Endodermal cell (in vitro differentiated cells): ENCODE measurements at regions not wholly inside any gene's neighbourhood (a gene's known extent, or its start where the extent isn't known, plus 50 kb on each side); places are given as distances from the start of the nearest gene placed in this dataset.

Experiments
- DNase-seq: peaks from one replicate; pipeline ENCODE4 v3.0.0-alpha.2; 2017
- H3K27ac ChIP-seq: 2 replicates; pipeline ENCODE4 v1.5.1; 2013; ENCODE audit warnings: mild to moderate bottlenecking, low read depth, low read length, moderate library complexity
- H3K27me3 ChIP-seq: 2 replicates; pipeline ENCODE4 v1.6.1; 2013; ENCODE audit warnings: mild to moderate bottlenecking, low read length, moderate library complexity; ENCODE audit not compliant: insufficient read depth, control insufficient read depth, poor library complexity, severe bottlenecking
- H3K36me3 ChIP-seq: 2 replicates; pipeline ENCODE4 v1.7.0; 2013; ENCODE audit warnings: mild to moderate bottlenecking, low read length, moderate library complexity; ENCODE audit not compliant: control insufficient read depth, insufficient read depth
- H3K4me1 ChIP-seq: one replicate; pipeline ENCODE4 v1.7.0; 2013; ENCODE audit warnings: low read length; ENCODE audit not compliant: control insufficient read depth, insufficient read depth
- H3K4me3 ChIP-seq: 2 replicates; pipeline ENCODE4 v1.5.1; 2013; ENCODE audit warnings: mild to moderate bottlenecking, low read length, moderate library complexity
- H3K9ac ChIP-seq: 2 replicates; pipeline ENCODE4 v1.6.1; 2013; ENCODE audit warnings: mild to moderate bottlenecking, low read length, moderate library complexity; ENCODE audit not compliant: poor library complexity, severe bottlenecking; ENCODE audit errors: extremely low read depth
- H3K9me3 ChIP-seq: 2 replicates; pipeline ENCODE4 v1.6.1; 2013; ENCODE audit warnings: mild to moderate bottlenecking, low read length, moderate library complexity; ENCODE audit not compliant: control insufficient read depth
- H3K27ac Mint-ChIP-seq: 2 replicates; pipeline ENCODE4 v1.8.0; 2020; ENCODE audit warnings: mixed read lengths
- H3K27me3 Mint-ChIP-seq: 2 replicates; pipeline ENCODE4 v1.8.0; 2021; ENCODE audit warnings: mild to moderate bottlenecking, mixed read lengths; ENCODE audit not compliant: insufficient read depth
- H3K36me3 Mint-ChIP-seq: 2 replicates; pipeline ENCODE4 v1.8.0; 2020; ENCODE audit warnings: low read depth, mixed read lengths
- H3K4me1 Mint-ChIP-seq: 2 replicates; pipeline ENCODE4 v1.8.0; 2020; ENCODE audit warnings: mixed read lengths
- H3K4me3 Mint-ChIP-seq: 2 replicates; pipeline ENCODE4 v1.8.0; 2020; ENCODE audit warnings: mild to moderate bottlenecking, moderate library complexity, mixed read lengths
- H3K9me3 Mint-ChIP-seq: 2 replicates; pipeline ENCODE4 v1.8.0; 2020; ENCODE audit warnings: mild to moderate bottlenecking, mixed read lengths
- CTCF ChIP-seq: fragments of 200-600 bp; sonication (generic); conservative IDR thresholded peaks from 2 replicates; pipeline ENCODE4 v1.5.0; 2021; ENCODE audit warnings: antibody characterized with exemption, mild to moderate bottlenecking
- WGBS, 2 experiments: methylation state at CpG; one replicate each; pipeline versions ENCODE4 v1.1.5 to v1.1.7; 2013; ENCODE audit warnings: missing lambda C conversion rate in 2 of 2, mixed read lengths in 1 of 2; ENCODE audit not compliant: insufficient coverage in 1 of 2, insufficient read length in 1 of 2; 5-methylcytosine and 5-hydroxymethylcytosine counted together

GRCh38 chr14:48247977-48248376 is 572.6 kb upstream of the MDGA2 start:
- H3K36me3 ChIP-seq, result peaks cover 31% of the 10 kb centered on the region
- Mint-ChIP-seq H3K36me3 (peaks cover 10% of the 10 kb centered on the region), H3K27me3 (no peaks in the 10 kb centered on the region), H3K27ac (peak overlapping the region; percentile 33), H3K4me1 (peaks cover 21% of the 10 kb centered on the region), H3K4me3 (no peak overlapping the region), H3K9me3 (no peaks in the 10 kb centered on the region)
- TF ChIP-seq CTCF, result no peak
- no peak overlapping the region for H3K4me3 ChIP-seq
- DNase-seq, result no peak
- no peaks in the 10 kb centered on the region for H3K4me1 ChIP-seq
- H3K9ac ChIP-seq, result no peak overlapping the region
- H3K27me3 ChIP-seq, result no peaks in the 10 kb centered on the region
- no peak overlapping the region for H3K27ac ChIP-seq
- H3K9me3 ChIP-seq, result no peaks in the 10 kb centered on the region
- WGBS, 2 experiments, result 94 to 100% methylated on average over 1 to 2 of the region's 2 CpGs

GRCh38 chr14:48243900-48244299 is 568.5 kb upstream of the MDGA2 start:
- no peak overlapping the region for H3K4me3 Mint-ChIP-seq
- 92 to 100% methylated on average over 3 of the region's 3 CpGs for WGBS, 2 experiments
- no peaks in the 10 kb centered on the region for H3K27me3 ChIP-seq

GRCh38 chr14:48229091-48229490 is 553.7 kb upstream of the MDGA2 start:
- TF ChIP-seq CTCF, result no peak
- no peak for DNase-seq
- no peaks in the 10 kb centered on the region for H3K36me3 ChIP-seq
- Mint-ChIP-seq H3K27me3 (no peaks in the 10 kb centered on the region), H3K36me3 (no peaks in the 10 kb centered on the region), H3K4me3 (no peak overlapping the region), H3K4me1 (no peaks in the 10 kb centered on the region), H3K9me3 (no peaks in the 10 kb centered on the region), H3K27ac (no peak overlapping the region)
- H3K9ac ChIP-seq, result no peak overlapping the region
- H3K9me3 ChIP-seq, result no peaks in the 10 kb centered on the region
- H3K27ac ChIP-seq, result no peak overlapping the region
- H3K4me3 ChIP-seq, result no peak overlapping the region
- no peaks in the 10 kb centered on the region for H3K4me1 ChIP-seq
- no peaks in the 10 kb centered on the region for H3K27me3 ChIP-seq

More at GRCh38 chr14:48243900-48244299, 568.5 kb upstream of the MDGA2 start:
- Histone ChIP-seq H3K4me3 (no peak overlapping the region), H3K4me1 (no peaks in the 10 kb centered on the region), H3K9ac (no peak overlapping the region), H3K9me3 (no peaks in the 10 kb centered on the region), H3K36me3 (peaks cover 12% of the 10 kb centered on the region), H3K27ac (no peak overlapping the region)
- Mint-ChIP-seq H3K27me3 (no peaks in the 10 kb centered on the region), H3K36me3 (peaks cover 10% of the 10 kb centered on the region), H3K27ac (no peak overlapping the region), H3K9me3 (peaks cover 3% of the 10 kb centered on the region), H3K4me1 (peaks cover 9% of the 10 kb centered on the region)
- DNase-seq, result no peak
- TF ChIP-seq CTCF, result no peak
